H1 (cell line): ENCODE measurements at regions not wholly inside any gene's neighbourhood (a gene's known extent, or its start where the extent isn't known, plus 50 kb on each side); places are given as distances from the start of the nearest gene placed in this dataset.

Source experiments
- HDAC6 ChIP-seq: IDR thresholded peaks from one replicate; pipeline ENCODE4 v1.7.1; 2012; ENCODE audit warnings: low read depth, mild to moderate bottlenecking, inconsistent platforms, low read length, moderate library complexity
- TF ChIP-seq, protein P1 (sequence below): fragments of 300-600 bp; sonication (generic); IDR thresholded peaks from 2 replicates; pipeline ENCODE4 v1.7.1; 2012; ENCODE audit warnings: low read length, moderate library complexity, mild to moderate bottlenecking, inconsistent platforms; ENCODE audit not compliant: insufficient replicate concordance

- TF ChIP-seq, protein P1, sequence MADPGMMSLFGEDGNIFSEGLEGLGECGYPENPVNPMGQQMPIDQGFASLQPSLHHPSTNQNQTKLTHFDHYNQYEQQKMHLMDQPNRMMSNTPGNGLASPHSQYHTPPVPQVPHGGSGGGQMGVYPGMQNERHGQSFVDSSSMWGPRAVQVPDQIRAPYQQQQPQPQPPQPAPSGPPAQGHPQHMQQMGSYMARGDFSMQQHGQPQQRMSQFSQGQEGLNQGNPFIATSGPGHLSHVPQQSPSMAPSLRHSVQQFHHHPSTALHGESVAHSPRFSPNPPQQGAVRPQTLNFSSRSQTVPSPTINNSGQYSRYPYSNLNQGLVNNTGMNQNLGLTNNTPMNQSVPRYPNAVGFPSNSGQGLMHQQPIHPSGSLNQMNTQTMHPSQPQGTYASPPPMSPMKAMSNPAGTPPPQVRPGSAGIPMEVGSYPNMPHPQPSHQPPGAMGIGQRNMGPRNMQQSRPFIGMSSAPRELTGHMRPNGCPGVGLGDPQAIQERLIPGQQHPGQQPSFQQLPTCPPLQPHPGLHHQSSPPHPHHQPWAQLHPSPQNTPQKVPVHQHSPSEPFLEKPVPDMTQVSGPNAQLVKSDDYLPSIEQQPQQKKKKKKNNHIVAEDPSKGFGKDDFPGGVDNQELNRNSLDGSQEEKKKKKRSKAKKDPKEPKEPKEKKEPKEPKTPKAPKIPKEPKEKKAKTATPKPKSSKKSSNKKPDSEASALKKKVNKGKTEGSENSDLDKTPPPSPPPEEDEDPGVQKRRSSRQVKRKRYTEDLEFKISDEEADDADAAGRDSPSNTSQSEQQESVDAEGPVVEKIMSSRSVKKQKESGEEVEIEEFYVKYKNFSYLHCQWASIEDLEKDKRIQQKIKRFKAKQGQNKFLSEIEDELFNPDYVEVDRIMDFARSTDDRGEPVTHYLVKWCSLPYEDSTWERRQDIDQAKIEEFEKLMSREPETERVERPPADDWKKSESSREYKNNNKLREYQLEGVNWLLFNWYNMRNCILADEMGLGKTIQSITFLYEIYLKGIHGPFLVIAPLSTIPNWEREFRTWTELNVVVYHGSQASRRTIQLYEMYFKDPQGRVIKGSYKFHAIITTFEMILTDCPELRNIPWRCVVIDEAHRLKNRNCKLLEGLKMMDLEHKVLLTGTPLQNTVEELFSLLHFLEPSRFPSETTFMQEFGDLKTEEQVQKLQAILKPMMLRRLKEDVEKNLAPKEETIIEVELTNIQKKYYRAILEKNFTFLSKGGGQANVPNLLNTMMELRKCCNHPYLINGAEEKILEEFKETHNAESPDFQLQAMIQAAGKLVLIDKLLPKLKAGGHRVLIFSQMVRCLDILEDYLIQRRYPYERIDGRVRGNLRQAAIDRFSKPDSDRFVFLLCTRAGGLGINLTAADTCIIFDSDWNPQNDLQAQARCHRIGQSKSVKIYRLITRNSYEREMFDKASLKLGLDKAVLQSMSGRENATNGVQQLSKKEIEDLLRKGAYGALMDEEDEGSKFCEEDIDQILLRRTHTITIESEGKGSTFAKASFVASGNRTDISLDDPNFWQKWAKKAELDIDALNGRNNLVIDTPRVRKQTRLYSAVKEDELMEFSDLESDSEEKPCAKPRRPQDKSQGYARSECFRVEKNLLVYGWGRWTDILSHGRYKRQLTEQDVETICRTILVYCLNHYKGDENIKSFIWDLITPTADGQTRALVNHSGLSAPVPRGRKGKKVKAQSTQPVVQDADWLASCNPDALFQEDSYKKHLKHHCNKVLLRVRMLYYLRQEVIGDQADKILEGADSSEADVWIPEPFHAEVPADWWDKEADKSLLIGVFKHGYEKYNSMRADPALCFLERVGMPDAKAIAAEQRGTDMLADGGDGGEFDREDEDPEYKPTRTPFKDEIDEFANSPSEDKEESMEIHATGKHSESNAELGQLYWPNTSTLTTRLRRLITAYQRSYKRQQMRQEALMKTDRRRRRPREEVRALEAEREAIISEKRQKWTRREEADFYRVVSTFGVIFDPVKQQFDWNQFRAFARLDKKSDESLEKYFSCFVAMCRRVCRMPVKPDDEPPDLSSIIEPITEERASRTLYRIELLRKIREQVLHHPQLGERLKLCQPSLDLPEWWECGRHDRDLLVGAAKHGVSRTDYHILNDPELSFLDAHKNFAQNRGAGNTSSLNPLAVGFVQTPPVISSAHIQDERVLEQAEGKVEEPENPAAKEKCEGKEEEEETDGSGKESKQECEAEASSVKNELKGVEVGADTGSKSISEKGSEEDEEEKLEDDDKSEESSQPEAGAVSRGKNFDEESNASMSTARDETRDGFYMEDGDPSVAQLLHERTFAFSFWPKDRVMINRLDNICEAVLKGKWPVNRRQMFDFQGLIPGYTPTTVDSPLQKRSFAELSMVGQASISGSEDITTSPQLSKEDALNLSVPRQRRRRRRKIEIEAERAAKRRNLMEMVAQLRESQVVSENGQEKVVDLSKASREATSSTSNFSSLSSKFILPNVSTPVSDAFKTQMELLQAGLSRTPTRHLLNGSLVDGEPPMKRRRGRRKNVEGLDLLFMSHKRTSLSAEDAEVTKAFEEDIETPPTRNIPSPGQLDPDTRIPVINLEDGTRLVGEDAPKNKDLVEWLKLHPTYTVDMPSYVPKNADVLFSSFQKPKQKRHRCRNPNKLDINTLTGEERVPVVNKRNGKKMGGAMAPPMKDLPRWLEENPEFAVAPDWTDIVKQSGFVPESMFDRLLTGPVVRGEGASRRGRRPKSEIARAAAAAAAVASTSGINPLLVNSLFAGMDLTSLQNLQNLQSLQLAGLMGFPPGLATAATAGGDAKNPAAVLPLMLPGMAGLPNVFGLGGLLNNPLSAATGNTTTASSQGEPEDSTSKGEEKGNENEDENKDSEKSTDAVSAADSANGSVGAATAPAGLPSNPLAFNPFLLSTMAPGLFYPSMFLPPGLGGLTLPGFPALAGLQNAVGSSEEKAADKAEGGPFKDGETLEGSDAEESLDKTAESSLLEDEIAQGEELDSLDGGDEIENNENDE = no peak
- TF ChIP-seq HDAC6 = no peak
Measured at GRCh38 chr2:201983174-201983573, 50.5 kb upstream of the FZD7 start (continued).
